Smooth muscle cell (in vitro differentiated cells): ENCODE measurements at regions not wholly inside any gene's neighbourhood (a gene's known extent, or its start where the extent isn't known, plus 50 kb on each side); places are given as distances from the start of the nearest gene placed in this dataset.

Experiments
- DNase-seq: peaks from one replicate; lab custom pipeline; 2025; ENCODE audit not compliant: unreplicated experiment; lab: John Stamatoyannopoulos, UW
- H2AFZ ChIP-seq: fragments of 200-600 bp; sonication (generic); 2 replicates; pipeline ENCODE4 v1.6.0; 2016; ENCODE audit warnings: antibody characterized with exemption, low read depth, mild to moderate bottlenecking
- H3F3A ChIP-seq: fragments of 200-600 bp; sonication (generic); 2 replicates; pipeline ENCODE4 v1.6.0; 2017; ENCODE audit warnings: antibody characterized with exemption, low read depth
- H3K27ac ChIP-seq: fragments of 200-600 bp; sonication (generic); 2 replicates; pipeline ENCODE4 v1.5.1; 2016; ENCODE audit warnings: low read depth, mild to moderate bottlenecking
- H3K27me3 ChIP-seq: fragments of 200-600 bp; sonication (generic); 2 replicates; pipeline ENCODE4 v1.6.1; 2016; ENCODE audit warnings: low read depth, mild to moderate bottlenecking
- H3K36me3 ChIP-seq: fragments of 200-600 bp; sonication (generic); 2 replicates; pipeline ENCODE4 v1.5.1; 2016; ENCODE audit warnings: low read depth
- H3K4me1 ChIP-seq: fragments of 200-600 bp; sonication (generic); 2 replicates; pipeline ENCODE4 v1.5.1; 2016; ENCODE audit warnings: low read depth
- H3K4me2 ChIP-seq: fragments of 200-600 bp; sonication (generic); 2 replicates; pipeline ENCODE4 v1.6.0; 2016; ENCODE audit warnings: mild to moderate bottlenecking
- H3K4me3 ChIP-seq: fragments of 200-600 bp; sonication (generic); 2 replicates; pipeline ENCODE4 v1.5.1; 2016; ENCODE audit warnings: mild to moderate bottlenecking
- H3K79me2 ChIP-seq: fragments of 200-600 bp; sonication (generic); 2 replicates; pipeline ENCODE4 v1.6.0; 2016; ENCODE audit warnings: low read depth, mild to moderate bottlenecking
- H3K9ac ChIP-seq: fragments of 200-600 bp; sonication (generic); 2 replicates; pipeline ENCODE4 v1.6.0; 2016; ENCODE audit warnings: low read depth
- H3K9me3 ChIP-seq: fragments of 200-600 bp; sonication (generic); replicated peaks from 2 replicates; pipeline ENCODE4 v1.5.1; 2016; ENCODE audit warnings: low read depth
- H4K20me1 ChIP-seq: fragments of 200-600 bp; sonication (generic); 2 replicates; pipeline ENCODE4 v1.6.0; 2016; ENCODE audit warnings: low read depth
- CTCF ChIP-seq: fragments of 200-600 bp; sonication (generic); IDR thresholded peaks from 2 replicates; pipeline ENCODE4 v1.5.1; 2017; ENCODE audit warnings: borderline replicate concordance, mild to moderate bottlenecking, antibody characterized with exemption; ENCODE audit not compliant: insufficient read depth, poor library complexity, severe bottlenecking
- WGBS: methylation state at CpG from one replicate; pipeline ENCODE4 v1.1.7; 2016; ENCODE audit warnings: low lambda C conversion rate; 5-methylcytosine and 5-hydroxymethylcytosine counted together

GRCh38 chr3:166889241-166889640 is 490.9 kb downstream of the ZBBX start:
- H3K27ac ChIP-seq: no peak overlapping the region
- H3K4me1 ChIP-seq: no peaks in the 10 kb centered on the region
- no peaks in the 10 kb centered on the region for H4K20me1 ChIP-seq
- no peak overlapping the region for H3K9ac ChIP-seq
- 76% methylated on average over 2 of the region's 2 CpGs for WGBS
- H3K9me3 ChIP-seq: no peaks in the 10 kb centered on the region
- no peaks in the 10 kb centered on the region for H3K27me3 ChIP-seq
- no peaks in the 10 kb centered on the region for H3K36me3 ChIP-seq
- no peak overlapping the region for H2AFZ ChIP-seq
- no peaks in the 10 kb centered on the region for H3F3A ChIP-seq
- no peaks in the 10 kb centered on the region for H3K79me2 ChIP-seq
- no peak for TF ChIP-seq CTCF
- no peak overlapping the region for H3K4me2 ChIP-seq
- DNase-seq: no peak
- H3K4me3 ChIP-seq: no peak overlapping the region

GRCh38 chr3:166879661-166880060 is 500.4 kb downstream of the ZBBX start:
- Histone ChIP-seq H3K36me3 (no peaks in the 10 kb centered on the region), H3K9ac (no peak overlapping the region), H3K27me3 (no peaks in the 10 kb centered on the region), H2AFZ (no peak overlapping the region), H3K4me2 (no peak overlapping the region), H3K4me3 (no peak overlapping the region), H3K79me2 (no peaks in the 10 kb centered on the region), H3F3A (no peaks in the 10 kb centered on the region), H3K4me1 (no peaks in the 10 kb centered on the region), H3K9me3 (no peaks in the 10 kb centered on the region), H3K27ac (no peak overlapping the region), H4K20me1 (no peaks in the 10 kb centered on the region)
- no peak for TF ChIP-seq CTCF
- WGBS: 95% methylated on average over 2 of the region's 2 CpGs
- DNase-seq: no peak

GRCh38 chr3:166877971-166878370 is 502.1 kb downstream of the ZBBX start:
- DNase-seq: no peak
- Histone ChIP-seq H3K4me1 (no peaks in the 10 kb centered on the region), H3F3A (no peaks in the 10 kb centered on the region), H2AFZ (no peak overlapping the region), H3K27ac (no peak overlapping the region), H4K20me1 (no peaks in the 10 kb centered on the region), H3K9me3 (no peaks in the 10 kb centered on the region), H3K27me3 (no peaks in the 10 kb centered on the region), H3K79me2 (no peaks in the 10 kb centered on the region), H3K36me3 (no peaks in the 10 kb centered on the region), H3K4me3 (no peak overlapping the region), H3K9ac (no peak overlapping the region), H3K4me2 (no peak overlapping the region)
- TF ChIP-seq CTCF: no peak
